ENCODE measurements at regions not wholly inside any gene's neighbourhood (a gene's known extent, or its start where the extent isn't known, plus 50 kb on each side); places are given as distances from the start of the nearest gene placed in this dataset.

- H3K23ac ChIP-seq (ENCODE audit: insufficient read length): no peak overlapping the region
- no peak overlapping the region for H2BK120ac ChIP-seq (replicated peaks; ENCODE audit: low read depth, low read length)
- no peak overlapping the region for H2AK5ac ChIP-seq (ENCODE audit: low read depth, low read length)
- no peaks in the 10 kb centered on the region for H4K20me1 ChIP-seq (replicated peaks in 1 of 2; ENCODE audit: control insufficient read depth in 1 of 2, insufficient read depth in 2 of 2, low read length in 2 of 2)
- H3K4me2 ChIP-seq (ENCODE audit: insufficient read depth in 1 of 2, low read depth in 2 of 2, low read length in 2 of 2): no peak overlapping the region
- no peak overlapping the region for H3K14ac ChIP-seq (ENCODE audit: insufficient read length)
- H3K23me2 ChIP-seq (ENCODE audit: low read depth, low read length): no peaks in the 10 kb centered on the region
- no peaks in the 10 kb centered on the region for H3K79me1 ChIP-seq (ENCODE audit: low read depth, low read length)
- no peak overlapping the region for H2BK15ac ChIP-seq (ENCODE audit: low read length)
- H2BK20ac ChIP-seq (ENCODE audit: low read length): no peak overlapping the region
- DNase-seq (ENCODE audit: low read depth in 1 of 2, low spot score in 2 of 2) (no peak), FAIRE-seq (no peak)
- no peak overlapping the region for H4K91ac ChIP-seq (replicated peaks; ENCODE audit: insufficient read length, low read length)
- no peaks in the 10 kb centered on the region for H3K36me3 ChIP-seq (ENCODE audit: control insufficient read depth in 2 of 4, insufficient read depth in 4 of 4, low read length in 3 of 4)
- no peaks in the 10 kb centered on the region for H3K4me1 ChIP-seq (replicated peaks in 1 of 4; ENCODE audit: control insufficient read depth in 3 of 4, insufficient read depth in 4 of 4, low read length in 3 of 4)
- H3K4me3 ChIP-seq (ENCODE audit: extremely low read depth in 1 of 4, insufficient read depth in 2 of 4, low read depth in 3 of 4, low read length in 4 of 4): no peak overlapping the region
- H2BK5ac ChIP-seq (ENCODE audit: low read depth, low read length): no peak overlapping the region
- H3K9ac ChIP-seq (replicated peaks in 1 of 4; ENCODE audit: extremely low read depth in 1 of 4, low read depth in 3 of 4, low read length in 3 of 4): no peak overlapping the region
- no peak overlapping the region for H2AFZ ChIP-seq (ENCODE audit: low read length)
- H3K18ac ChIP-seq (ENCODE audit: extremely low read depth, low read length): no peak overlapping the region
- CTCF ChIA-PET (ENCODE audit: partially characterized antibody): no interaction called here
- no peaks in the 10 kb centered on the region for H3K9me3 ChIP-seq (ENCODE audit: insufficient read depth in 2 of 2, low read depth in 1 of 2, low read length in 1 of 2)
- H3K56ac ChIP-seq (replicated peaks; ENCODE audit: insufficient read length, low read depth, low read length): no peak overlapping the region
- H2BK12ac ChIP-seq (ENCODE audit: low read depth, low read length): no peak overlapping the region
- no peak overlapping the region for H3K27ac ChIP-seq (ENCODE audit: low read depth, low read length)
- no peak for TF ChIP-seq CHD1 (IDR thresholded peaks at IDR 0.05; ENCODE audit: low read depth, low read length)
- no peak overlapping the region for H4K8ac ChIP-seq (ENCODE audit: extremely low read depth, insufficient read depth, low read length)
- no peak overlapping the region for H3K4ac ChIP-seq (replicated peaks; ENCODE audit: insufficient read length, low read depth, low read length)
- H4K5ac ChIP-seq (ENCODE audit: insufficient read length, low read depth, low read length): no peak overlapping the region
- POLR2A ChIA-PET (ENCODE audit: partially characterized antibody): no interaction called here
- no peaks in the 10 kb centered on the region for H3K79me2 ChIP-seq (ENCODE audit: control insufficient read depth in 1 of 2, insufficient read depth in 2 of 2, low read length in 2 of 2)
- no peaks in the 10 kb centered on the region for H3K27me3 ChIP-seq (replicated peaks in 1 of 4; ENCODE audit: control insufficient read depth in 3 of 4, extremely low read depth in 1 of 4, insufficient read depth in 3 of 4, low read length in 3 of 4)
These were observed 66.2 kb upstream of the ZNF462 start for GRCh38 chr9:106796771-106797170.

Data from H1 (cell line).